ENCODE measurements at regions not wholly inside any gene's neighbourhood (a gene's known extent, or its start where the extent isn't known, plus 50 kb on each side); places are given as distances from the start of the nearest gene placed in this dataset.
"Not testable (repeated sequence)": the region's sequence is repeated elsewhere in the genome, so short reads cannot be mapped to it uniquely, and the experiment has no call there.

- DNase-seq (ENCODE audit: low read depth, low spot score): no peak
Measured at GRCh38 chrX:93868289-93868965, 194.4 kb downstream of the FAM133A start.

- DNase-seq (ENCODE audit: low read depth, low spot score): peak; percentile 14
Measured at GRCh38 chrX:93874554-93874953, 200.5 kb downstream of the FAM133A start.

DNA sequence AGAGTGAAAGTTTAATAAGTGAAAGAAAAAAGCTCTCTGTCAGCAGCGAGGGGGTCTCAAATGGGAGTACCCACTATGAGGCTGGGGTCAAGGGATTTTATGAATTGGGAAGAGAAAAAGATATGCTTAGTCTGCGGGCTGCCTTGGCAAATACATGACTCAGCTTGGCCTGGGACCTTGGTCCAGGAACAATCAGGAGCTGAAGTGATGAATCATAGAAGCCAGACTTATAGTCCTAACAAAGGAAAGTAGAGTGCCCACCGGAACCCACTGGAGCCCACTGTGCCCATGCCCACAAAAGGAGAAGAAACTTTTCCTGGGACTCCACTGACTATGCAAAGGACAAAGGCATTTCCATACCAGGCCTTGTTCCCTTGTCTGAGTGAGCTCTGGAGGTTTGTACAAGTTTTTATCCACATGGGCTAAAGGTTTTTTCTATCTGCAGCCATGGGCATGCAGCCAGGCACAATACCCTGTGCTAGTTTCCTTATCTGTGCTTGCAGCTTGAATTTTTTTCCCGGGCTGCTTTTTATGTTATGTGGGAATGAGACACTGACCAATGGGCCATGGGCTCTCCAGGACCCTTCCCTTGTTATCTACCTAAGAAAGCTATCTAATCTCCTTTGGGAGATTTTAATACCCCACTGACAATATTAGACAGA is 201.7 kb downstream of the FAM133A start:
- DNase-seq (ENCODE audit: low read depth, low spot score): peak; percentile 2

DNA sequence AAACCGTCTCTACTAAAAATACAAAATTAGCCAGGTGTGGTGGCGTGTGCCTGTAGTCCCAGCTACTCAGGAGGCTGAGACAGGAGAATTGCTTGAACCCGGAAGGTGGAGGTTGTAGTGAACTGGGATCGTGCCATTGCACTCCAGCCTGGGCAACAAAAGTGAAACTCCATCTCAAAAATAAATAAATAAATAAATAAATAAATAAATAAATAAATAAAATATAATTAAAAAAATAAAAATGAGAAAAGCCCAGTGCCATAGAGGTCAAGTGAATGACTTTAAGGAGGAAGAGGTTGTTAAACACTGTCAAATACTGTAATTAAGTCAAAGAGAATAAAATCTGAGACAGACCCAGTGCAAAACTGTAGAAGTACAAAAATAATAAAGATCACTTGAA is 247.0 kb downstream of the FAM133A start:
- not testable (repeated sequence) for DNase-seq (ENCODE audit: low read depth, low spot score)

GRCh38 chrX:93932471-93933220 is 258.6 kb downstream of the FAM133A start:
- DNase-seq (ENCODE audit: low read depth, low spot score): no peak

GRCh38 chrX:93977641-93978040 is 303.6 kb downstream of the FAM133A start:
- DNase-seq (ENCODE audit: low read depth, low spot score): no peak

DNA sequence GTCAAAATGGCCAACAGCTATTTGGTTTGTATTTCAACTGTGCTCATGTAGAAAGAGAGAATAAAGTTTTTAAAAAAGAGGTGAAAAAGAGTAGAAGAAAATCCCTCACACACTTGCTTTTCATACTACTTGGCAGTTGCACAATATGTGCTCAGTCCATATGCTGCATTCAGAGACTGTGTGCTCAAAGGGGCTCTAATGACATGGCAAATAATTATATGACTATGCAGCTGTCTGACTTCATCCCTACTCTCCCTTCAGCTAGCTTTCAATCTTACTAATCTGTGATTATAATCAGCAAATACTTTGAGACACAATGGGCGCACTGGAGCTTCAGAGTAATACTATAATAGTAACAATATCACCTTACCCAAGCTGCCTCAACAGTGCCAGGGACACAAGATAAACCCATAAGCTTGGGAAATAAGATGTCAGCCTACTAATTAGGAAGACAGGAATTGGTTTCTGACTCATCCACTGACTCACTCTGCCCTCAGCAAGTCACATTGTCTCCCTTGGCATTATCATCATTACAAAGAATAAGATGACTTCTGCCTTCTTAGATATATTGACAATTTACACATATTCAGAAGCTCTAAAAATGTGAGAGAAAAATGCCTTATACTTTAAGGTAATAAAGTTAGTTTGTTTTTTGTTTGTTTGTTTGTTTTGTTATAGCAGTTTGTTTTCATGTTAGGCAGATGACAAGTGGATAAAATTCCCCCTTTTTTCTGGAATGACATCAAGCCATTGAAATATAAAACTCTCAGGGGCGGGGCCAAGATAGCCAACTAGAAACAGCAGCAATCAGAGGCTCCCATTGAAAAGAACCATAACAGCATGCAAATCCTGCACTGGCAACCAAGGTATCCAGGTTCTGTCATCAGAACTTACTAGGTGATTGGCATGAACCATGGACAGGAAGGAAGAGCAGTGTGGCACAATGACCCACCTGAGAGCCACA is 311.6 kb downstream of the FAM133A start:
- no peak for DNase-seq (ENCODE audit: low read depth, low spot score)

All from astrocyte of the hippocampus (primary cell).